Amniotic stem cell (primary cell): ENCODE measurements at regions not wholly inside any gene's neighbourhood (a gene's known extent, or its start where the extent isn't known, plus 50 kb on each side); places are given as distances from the start of the nearest gene placed in this dataset.

Experiments
- DNase-seq: peaks from one replicate; lab custom pipeline; 2025; lab: John Stamatoyannopoulos, UW

- no peak for DNase-seq
Observed at GRCh38 chr12:14275886-14276285, 89.6 kb upstream of the ATF7IP start.

- no peak for DNase-seq
Observed at GRCh38 chr12:14278294-14278953, 87.1 kb upstream of the ATF7IP start.

- DNase-seq: no peak
Observed at GRCh38 chr12:14279845-14280244, 85.6 kb upstream of the ATF7IP start.

- DNase-seq: no peak
Observed at GRCh38 chr12:14280921-14281320, 84.6 kb upstream of the ATF7IP start.

GRCh38 chr12:14281539-14281938 lies 83.9 kb upstream of the ATF7IP start:
- DNase-seq: no peak

- no peak for DNase-seq
Observed at GRCh38 chr12:14283489-14284144, 81.9 kb upstream of the ATF7IP start.

- DNase-seq: no peak
Observed at GRCh38 chr12:14284184-14284722, 81.2 kb upstream of the ATF7IP start.

GRCh38 chr12:14289601-14290000 lies 75.9 kb upstream of the ATF7IP start:
- no peak for DNase-seq

- no peak for DNase-seq
Observed at GRCh38 chr12:14290951-14291350, 74.5 kb upstream of the ATF7IP start.

- no peak for DNase-seq
Observed at GRCh38 chr12:14303661-14304155, 61.8 kb upstream of the ATF7IP start.

- no peak for DNase-seq
Observed at GRCh38 chr12:14307004-14307403, 58.5 kb upstream of the ATF7IP start.

GRCh38 chr12:14308516-14308915 lies 57.0 kb upstream of the ATF7IP start:
- DNase-seq: no peak

- no peak for DNase-seq
Observed at GRCh38 chr12:14310866-14311265, 54.6 kb upstream of the ATF7IP start.

GRCh38 chr12:14313379-14314138 lies 51.9 kb upstream of the ATF7IP start:
- no peak for DNase-seq

- no peak for DNase-seq
Observed at GRCh38 chr12:14314801-14315200, 50.7 kb upstream of the ATF7IP start.

GRCh38 chr12:14315501-14315900 lies 50.0 kb upstream of the ATF7IP start:
- no peak for DNase-seq
